ENCODE measurements at regions not wholly inside any gene's neighbourhood (a gene's known extent, or its start where the extent isn't known, plus 50 kb on each side); places are given as distances from the start of the nearest gene placed in this dataset.
"Not testable (repeated sequence)": the region's sequence is repeated elsewhere in the genome, so short reads cannot be mapped to it uniquely, and the experiment has no call there.

- TF ChIP-seq SNAI2 (CRISPR knock-in tag; IDR thresholded peaks at IDR 0.05) (no peak), ZFP30 (CRISPR knock-in tag; IDR thresholded peaks at IDR 0.05) (no peak), ZC3H10 (CRISPR knock-in tag; IDR thresholded peaks at IDR 0.05) (no peak), ESRRG (CRISPR knock-in tag; IDR thresholded peaks at IDR 0.05) (no peak), OSR1 (CRISPR knock-in tag; IDR thresholded peaks at IDR 0.05) (no peak)
- peak; percentile 91 for ATAC-seq
Measured at GRCh38 chr14:99995700-99996356, 69.4 kb upstream of the EVL start.

- ATAC-seq, result no peak
- TF ChIP-seq ARNTL (CRISPR knock-in tag; IDR thresholded peaks at IDR 0.05; ENCODE audit: borderline replicate concordance, low read depth), result no peak
- no peak for TF ChIP-seq RARB (CRISPR knock-in tag; IDR thresholded peaks at IDR 0.05)
- no peak for TF ChIP-seq GLIS3 (CRISPR knock-in tag; IDR thresholded peaks at IDR 0.05)
- TF ChIP-seq ZFP3 (CRISPR knock-in tag; IDR thresholded peaks at IDR 0.05), result no peak
- TF ChIP-seq BACH2 (CRISPR knock-in tag; IDR thresholded peaks at IDR 0.05; ENCODE audit: borderline replicate concordance), result no peak
- no peak for TF ChIP-seq TSHZ2 (CRISPR knock-in tag; IDR thresholded peaks at IDR 0.05)
- no peak for TF ChIP-seq CREB5 (CRISPR knock-in tag; IDR thresholded peaks at IDR 0.05; ENCODE audit: low read depth)
- TF ChIP-seq ZNF565 (CRISPR knock-in tag; conservative IDR thresholded peaks at IDR 0.05; ENCODE audit: low read depth), result no peak
- TF ChIP-seq PPARA (CRISPR knock-in tag; IDR thresholded peaks at IDR 0.05; ENCODE audit: borderline replicate concordance), result no peak
- no peak for TF ChIP-seq SNAI2 (CRISPR knock-in tag; IDR thresholded peaks at IDR 0.05)
- TF ChIP-seq TCF4 (CRISPR knock-in tag; IDR thresholded peaks at IDR 0.05; ENCODE audit: borderline replicate concordance), result no peak
- TF ChIP-seq PATZ1 (CRISPR knock-in tag; IDR thresholded peaks at IDR 0.05; ENCODE audit: borderline replicate concordance), result no peak
- TF ChIP-seq ISL1 (CRISPR knock-in tag; IDR thresholded peaks at IDR 0.05), result no peak
Measured at GRCh38 chr14:99996951-99997571, 68.2 kb upstream of the EVL start.

- not testable (repeated sequence) for ATAC-seq
Measured at GRCh38 chr14:100000398-100000797, 64.8 kb upstream of the EVL start.

GRCh38 chr14:100004392-100004791, 60.8 kb upstream of the EVL start:
- TF ChIP-seq ZNF565 (CRISPR knock-in tag; conservative IDR thresholded peaks at IDR 0.05; ENCODE audit: low read depth) (no peak), OSR1 (CRISPR knock-in tag; IDR thresholded peaks at IDR 0.05) (no peak), ZFP30 (CRISPR knock-in tag; IDR thresholded peaks at IDR 0.05) (no peak), POU6F1 (CRISPR knock-in tag; IDR thresholded peaks at IDR 0.05; ENCODE audit: borderline replicate concordance, low read depth) (no peak), PPARA (CRISPR knock-in tag; IDR thresholded peaks at IDR 0.05; ENCODE audit: borderline replicate concordance) (no peak), SNAI2 (CRISPR knock-in tag; IDR thresholded peaks at IDR 0.05) (no peak)
- no peak for ATAC-seq

GRCh38 chr14:100007254-100007653, 58.0 kb upstream of the EVL start:
- TF ChIP-seq PATZ1 (CRISPR knock-in tag; IDR thresholded peaks at IDR 0.05; ENCODE audit: borderline replicate concordance) (no peak), ZNF565 (CRISPR knock-in tag; conservative IDR thresholded peaks at IDR 0.05; ENCODE audit: low read depth) (no peak), TOX (CRISPR knock-in tag; IDR thresholded peaks at IDR 0.05; ENCODE audit: borderline replicate concordance) (no peak), OSR1 (CRISPR knock-in tag; IDR thresholded peaks at IDR 0.05) (no peak), ARNTL (CRISPR knock-in tag; IDR thresholded peaks at IDR 0.05; ENCODE audit: borderline replicate concordance, low read depth) (no peak), CSRNP3 (CRISPR knock-in tag; IDR thresholded peaks at IDR 0.05) (no peak)
- ATAC-seq, result no peak

- ATAC-seq, result not testable (repeated sequence)
Measured at GRCh38 chr14:100009802-100010201, 55.4 kb upstream of the EVL start.

Data from SK-N-SH treated with all-trans-retinoic acid at 6 μM for 48 hours (cell line).